ENCODE measurements at regions not wholly inside any gene's neighbourhood (a gene's known extent, or its start where the extent isn't known, plus 50 kb on each side); places are given as distances from the start of the nearest gene placed in this dataset.

GRCh38 chr4:18321956-18322530, 300.5 kb upstream of the LCORL start:
- TF ChIP-seq POLR2AphosphoS5 (IDR thresholded peaks at IDR 0.05) = no peak
- TF ChIP-seq, protein P1, sequence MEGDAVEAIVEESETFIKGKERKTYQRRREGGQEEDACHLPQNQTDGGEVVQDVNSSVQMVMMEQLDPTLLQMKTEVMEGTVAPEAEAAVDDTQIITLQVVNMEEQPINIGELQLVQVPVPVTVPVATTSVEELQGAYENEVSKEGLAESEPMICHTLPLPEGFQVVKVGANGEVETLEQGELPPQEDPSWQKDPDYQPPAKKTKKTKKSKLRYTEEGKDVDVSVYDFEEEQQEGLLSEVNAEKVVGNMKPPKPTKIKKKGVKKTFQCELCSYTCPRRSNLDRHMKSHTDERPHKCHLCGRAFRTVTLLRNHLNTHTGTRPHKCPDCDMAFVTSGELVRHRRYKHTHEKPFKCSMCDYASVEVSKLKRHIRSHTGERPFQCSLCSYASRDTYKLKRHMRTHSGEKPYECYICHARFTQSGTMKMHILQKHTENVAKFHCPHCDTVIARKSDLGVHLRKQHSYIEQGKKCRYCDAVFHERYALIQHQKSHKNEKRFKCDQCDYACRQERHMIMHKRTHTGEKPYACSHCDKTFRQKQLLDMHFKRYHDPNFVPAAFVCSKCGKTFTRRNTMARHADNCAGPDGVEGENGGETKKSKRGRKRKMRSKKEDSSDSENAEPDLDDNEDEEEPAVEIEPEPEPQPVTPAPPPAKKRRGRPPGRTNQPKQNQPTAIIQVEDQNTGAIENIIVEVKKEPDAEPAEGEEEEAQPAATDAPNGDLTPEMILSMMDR (IDR thresholded peaks at IDR 0.05) = no peak
- no peak for TF ChIP-seq EP300 (IDR thresholded peaks at IDR 0.05)
- TF ChIP-seq POLR2A (IDR thresholded peaks at IDR 0.05) = no peak
- H3K27me3 ChIP-seq = no peaks in the 10 kb centered on the region
- no peak overlapping the region for H3K4me3 ChIP-seq
- H3K27ac ChIP-seq = no peak overlapping the region
- 58 to 64% methylated on average over 5 of the region's 5 CpGs for WGBS, 2 donors
- no peak for ATAC-seq (ENCODE audit: low FRiP score in 2 of 2)
- peaks cover 0 to 9% (median 0%) of the 10 kb centered on the region in 4 donors for H3K4me1 ChIP-seq
- H3K9me3 ChIP-seq = no peaks in the 10 kb centered on the region
- DNase-seq = no peak
- H3K36me3 ChIP-seq = no peaks in the 10 kb centered on the region

GRCh38 chr4:18319431-18319830, 297.9 kb upstream of the LCORL start:
- Histone ChIP-seq H3K27me3 (no peaks in the 10 kb centered on the region), H3K9me3 (no peaks in the 10 kb centered on the region), H3K4me3 (peak overlapping the region in 3 of 4 donors; percentile 4 to 22 (median 15)), H3K36me3 (no peaks in the 10 kb centered on the region), H3K27ac (peak overlapping the region in 2 of 4 donors; percentile 15 to 60), H3K4me1 (peaks cover 0 to 9% (median 0%) of the 10 kb centered on the region in 4 donors)
- ATAC-seq (ENCODE audit: low FRiP score in 2 of 2) = no peak
- no peak for TF ChIP-seq EP300 (IDR thresholded peaks at IDR 0.05)
- no peak for TF ChIP-seq POLR2AphosphoS5 (IDR thresholded peaks at IDR 0.05)
- TF ChIP-seq POLR2A (IDR thresholded peaks at IDR 0.05) = no peak
- TF ChIP-seq, protein P1 (IDR thresholded peaks at IDR 0.05) = no peak
- DNase-seq = no peak
- WGBS, 2 donors = 68 to 71% methylated on average over 6 of the region's 6 CpGs

- Histone ChIP-seq H3K27ac (peak overlapping the region in 3 of 4 donors; percentile 15 to 60 (median 44)), H3K4me1 (peaks cover 0 to 9% (median 0%) of the 10 kb centered on the region in 4 donors), H3K4me3 (peak overlapping the region in 3 of 4 donors; percentile 4 to 22 (median 15)), H3K27me3 (no peaks in the 10 kb centered on the region), H3K9me3 (no peaks in the 10 kb centered on the region), H3K36me3 (no peaks in the 10 kb centered on the region)
- ATAC-seq (ENCODE audit: low FRiP score in 2 of 2) (no peak), DNase-seq (peak in 1 of 2 donors; percentile 49)
- 23 to 25% methylated on average over 15 to 22 of the region's 22 CpGs for WGBS, 2 donors
- TF ChIP-seq POLR2A (IDR thresholded peaks at IDR 0.05) (no peak), POLR2AphosphoS5 (IDR thresholded peaks at IDR 0.05) (peak in 1 of 2 donors; percentile 42), EP300 (IDR thresholded peaks at IDR 0.05) (peak in 1 of 4 donors; percentile 41)
Measured at GRCh38 chr4:18318682-18319388, 297.3 kb upstream of the LCORL start.

- H3K9me3 ChIP-seq = no peaks in the 10 kb centered on the region
- H3K36me3 ChIP-seq = no peaks in the 10 kb centered on the region
- TF ChIP-seq EP300 (IDR thresholded peaks at IDR 0.05) (no peak), POLR2A (IDR thresholded peaks at IDR 0.05) (no peak), POLR2AphosphoS5 (IDR thresholded peaks at IDR 0.05) (no peak)
- TF ChIP-seq, protein P1 (IDR thresholded peaks at IDR 0.05) = no peak
- DNase-seq (no peak), ATAC-seq (ENCODE audit: low FRiP score in 2 of 2) (no peak)
- H3K4me3 ChIP-seq = no peak overlapping the region
- no peak overlapping the region for H3K27ac ChIP-seq
- H3K4me1 ChIP-seq = peaks cover 0 to 9% (median 0%) of the 10 kb centered on the region in 4 donors
- H3K27me3 ChIP-seq = no peaks in the 10 kb centered on the region
- WGBS, 2 donors = 68 to 74% methylated on average over 3 of the region's 3 CpGs
Measured at GRCh38 chr4:18314731-18315130, 293.2 kb upstream of the LCORL start.

DNA sequence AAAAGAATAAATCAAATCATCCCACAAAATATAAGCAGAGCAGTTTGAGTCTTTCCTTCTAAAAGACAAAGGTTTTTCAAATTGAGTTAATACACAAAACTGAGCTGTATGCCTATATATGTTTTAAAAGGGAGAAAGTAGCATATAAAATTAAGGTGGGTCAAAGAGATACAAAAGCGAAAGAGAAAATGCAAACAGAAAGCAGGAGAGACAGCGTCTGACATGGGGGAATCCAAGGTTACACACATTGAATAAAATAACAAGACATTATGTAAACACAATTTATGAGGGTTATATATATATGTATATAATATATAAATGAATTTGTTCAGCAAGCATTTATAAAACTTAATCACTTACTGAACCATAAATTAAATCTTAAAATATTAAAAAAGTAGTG, 276.1 kb upstream of the LCORL start:
- ATAC-seq (ENCODE audit: low FRiP score in 2 of 2) (no peak), DNase-seq (no peak)
- Histone ChIP-seq H3K4me3 (no peak overlapping the region), H3K36me3 (no peaks in the 10 kb centered on the region), H3K9me3 (no peaks in the 10 kb centered on the region), H3K4me1 (no peaks in the 10 kb centered on the region), H3K27me3 (no peaks in the 10 kb centered on the region), H3K27ac (no peak overlapping the region)
- no peak for TF ChIP-seq POLR2A (IDR thresholded peaks at IDR 0.05)
- no peak for TF ChIP-seq POLR2AphosphoS5 (IDR thresholded peaks at IDR 0.05)
- TF ChIP-seq, protein P1 (IDR thresholded peaks at IDR 0.05) = no peak
- 62 to 81% methylated on average over 2 of the region's 2 CpGs for WGBS, 2 donors
